Heart right ventricle (tissue), 16 donors: ENCODE measurements at regions not wholly inside any gene's neighbourhood (a gene's known extent, or its start where the extent isn't known, plus 50 kb on each side); places are given as distances from the start of the nearest gene placed in this dataset.
A peak's percentile ranks its signal among the peaks of the same experiment; 100 is the strongest.

ENCODE experiments used
- ATAC-seq, 8 donors: fragments of 200-7000 bp; cut with Tn5 transposase; one replicate each; pipeline ENCODE4 v1.9.1; 2020; ENCODE audit warnings: mild to moderate bottlenecking in 8 of 8, moderate library complexity in 8 of 8, moderate number of reproducible peaks in 1 of 8
- DNase-seq, 2 donors: peaks; one replicate each; pipeline ENCODE4 v3.0.0-alpha.2; 2020
- H3K27ac ChIP-seq, 10 donors: fragments of 200-600 bp; sonication (generic) in 2 of 10; one replicate each; pipeline versions ENCODE4 v1.5.0 to v1.8.0; 2020 to 2022; ENCODE audit warnings: mild to moderate bottlenecking in 3 of 10
- H3K27me3 ChIP-seq, 7 donors: fragments of 200-600 bp; one replicate each; pipeline ENCODE4 v1.8.0; 2021 to 2022; ENCODE audit warnings: mild to moderate bottlenecking in 2 of 7
- H3K36me3 ChIP-seq, 9 donors: fragments of 200-600 bp; sonication (generic) in 1 of 9; one replicate each; pipeline versions ENCODE4 v1.5.0 to v1.8.0; 2020 to 2022; ENCODE audit warnings: mild to moderate bottlenecking in 2 of 9
- H3K4me1 ChIP-seq, 9 donors: fragments of 200-600 bp; sonication (generic) in 1 of 9; one replicate each; pipeline versions ENCODE4 v1.5.0 to v1.8.0; 2020 to 2022; ENCODE audit warnings: mild to moderate bottlenecking in 4 of 9
- H3K4me3 ChIP-seq, 10 donors: fragments of 200-600 bp; sonication (generic) in 2 of 10; one replicate each; pipeline versions ENCODE4 v1.5.0 to v1.8.0; 2020 to 2022; ENCODE audit warnings: mild to moderate bottlenecking in 7 of 10, moderate library complexity in 2 of 10
- H3K9me3 ChIP-seq, 11 donors: fragments of 200-600 bp in 10 of 11; sonication (generic) in 2 of 11; one replicate each; pipeline versions ENCODE4 v1.5.0 to v1.8.0; 2013 to 2022; ENCODE audit warnings: mild to moderate bottlenecking in 2 of 11, control low read depth in 1 of 11, moderate library complexity in 1 of 11
- WGBS, 2 donors: extraction: QIAGEN DNeasy Blood & Tissue Kit; methylation state at CpG; one replicate each; pipeline ENCODE4 v1.1.7; 2013; ENCODE audit warnings: inconsistent platforms in 1 of 2; 5-methylcytosine and 5-hydroxymethylcytosine counted together
- intact Hi-C, 10 donors: fragments of 100-400 bp; cut with DNase I; formaldehyde crosslinking; loops; one replicate each; pipeline versions ENCODE4 v1.11.1 to v1.14.2; 2022
- TF ChIP-seq, protein P1 (sequence below), 9 donors: fragments of 200-600 bp; sonication (generic) in 2 of 9; IDR thresholded peaks; one replicate each; pipeline versions ENCODE4 v1.5.0 to v1.8.0; 2021 to 2022; ENCODE audit warnings: antibody characterized with exemption in 9 of 9, mild to moderate bottlenecking in 5 of 9, moderate library complexity in 1 of 9
- donor health status: Arrhythmogenic right ventricular cardiomyopathy.
- donor health status: ischemic (EF 13 %, LVEDD 7.1; RV severe dilation, severe dysfunction).
- donor health status: healthy with polysubstance abuse.
- donor health status: DM: no; HTN: yes; CAD: no.
- donor health status: DM: no; HTN: no; CAD: no.
- donor health status: ischemic (EF 25% LVEDD 6.9; RV normal size, moderate dysfunction).
- donor health status: ischemic (EF 25% LVEDD 5.7; RV mildly dilated, moderate dysfunction).
- donor health status: healthy.
- donor health status: DM: yes; HTN: yes; CAD: no.
- donor health status: Ischemic cardiomyopathy.
- donor health status: ischemic (EF 35%, LVEDD 5.7; RV mildly dilated, moderate dysfunction).
- donor health status: nonischemic (EF 11% LVEDD 7.7; RV severe dilation, severe dysfunction).
- donor health status: DM: yes; HTN: yes; CAD: no.
- donor health status: PGD.
- donor health status: ischemic (EF 29% LVEDD 5.4; RV normal size, mild dysfunction).
- donor health status: nonischemic (EF 23%, LVEDD 6.1; RV moderate dilation, normal function).

DNA sequence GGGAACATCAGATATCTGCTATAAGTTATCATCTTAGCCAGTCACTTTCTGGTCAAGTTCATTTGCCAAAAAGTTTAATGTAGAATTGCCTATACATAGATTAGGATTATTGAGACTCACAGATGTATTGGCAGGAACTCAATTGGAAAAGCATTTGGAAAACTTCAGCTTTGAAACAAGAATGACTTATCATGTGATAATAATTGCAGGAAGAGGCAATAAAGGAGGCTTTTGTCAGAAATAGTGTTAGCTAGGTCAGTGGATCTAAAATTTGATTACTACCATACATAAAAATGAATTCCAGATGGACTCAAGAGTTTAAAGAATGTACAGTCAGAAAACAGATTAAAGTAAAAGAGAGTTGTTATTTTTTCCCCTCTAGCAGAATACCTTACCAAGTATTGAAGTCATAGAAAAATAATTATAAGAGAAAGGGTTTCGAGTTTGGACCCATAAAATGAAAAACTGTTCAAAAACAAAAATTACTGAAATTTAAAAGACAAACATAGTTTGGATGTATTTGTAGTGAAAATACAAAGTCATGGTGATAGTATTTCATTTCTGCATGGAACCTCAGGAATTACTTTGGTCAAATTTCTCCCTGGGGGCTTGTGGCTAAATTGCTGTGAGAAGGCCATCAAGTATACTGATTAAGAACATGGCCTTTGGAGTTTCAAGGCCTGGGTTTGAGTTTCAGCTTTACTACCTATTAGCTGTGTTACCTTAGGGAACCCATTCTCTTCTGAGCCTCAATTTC lies 159.9 kb downstream of the TMEM38B start:
- peaks cover 0 to 4% (median 0%) of the 10 kb centered on the region in 11 donors for H3K9me3 ChIP-seq
- TF ChIP-seq, protein P1, sequence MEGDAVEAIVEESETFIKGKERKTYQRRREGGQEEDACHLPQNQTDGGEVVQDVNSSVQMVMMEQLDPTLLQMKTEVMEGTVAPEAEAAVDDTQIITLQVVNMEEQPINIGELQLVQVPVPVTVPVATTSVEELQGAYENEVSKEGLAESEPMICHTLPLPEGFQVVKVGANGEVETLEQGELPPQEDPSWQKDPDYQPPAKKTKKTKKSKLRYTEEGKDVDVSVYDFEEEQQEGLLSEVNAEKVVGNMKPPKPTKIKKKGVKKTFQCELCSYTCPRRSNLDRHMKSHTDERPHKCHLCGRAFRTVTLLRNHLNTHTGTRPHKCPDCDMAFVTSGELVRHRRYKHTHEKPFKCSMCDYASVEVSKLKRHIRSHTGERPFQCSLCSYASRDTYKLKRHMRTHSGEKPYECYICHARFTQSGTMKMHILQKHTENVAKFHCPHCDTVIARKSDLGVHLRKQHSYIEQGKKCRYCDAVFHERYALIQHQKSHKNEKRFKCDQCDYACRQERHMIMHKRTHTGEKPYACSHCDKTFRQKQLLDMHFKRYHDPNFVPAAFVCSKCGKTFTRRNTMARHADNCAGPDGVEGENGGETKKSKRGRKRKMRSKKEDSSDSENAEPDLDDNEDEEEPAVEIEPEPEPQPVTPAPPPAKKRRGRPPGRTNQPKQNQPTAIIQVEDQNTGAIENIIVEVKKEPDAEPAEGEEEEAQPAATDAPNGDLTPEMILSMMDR (IDR thresholded peaks at IDR 0.05): no peak
- H3K4me3 ChIP-seq: no peak overlapping the region
- no peak overlapping the region for H3K27ac ChIP-seq
- no peaks in the 10 kb centered on the region for H3K36me3 ChIP-seq
- intact Hi-C loops: no loop called here
- DNase-seq (no peak), ATAC-seq (no peak)
- WGBS, 2 donors: 81 to 88% methylated on average over 1 of the region's 1 CpG
- no peaks in the 10 kb centered on the region for H3K27me3 ChIP-seq
- H3K4me1 ChIP-seq: peaks cover 0 to under 1% (median 0%) of the 10 kb centered on the region in 9 donors

DNA sequence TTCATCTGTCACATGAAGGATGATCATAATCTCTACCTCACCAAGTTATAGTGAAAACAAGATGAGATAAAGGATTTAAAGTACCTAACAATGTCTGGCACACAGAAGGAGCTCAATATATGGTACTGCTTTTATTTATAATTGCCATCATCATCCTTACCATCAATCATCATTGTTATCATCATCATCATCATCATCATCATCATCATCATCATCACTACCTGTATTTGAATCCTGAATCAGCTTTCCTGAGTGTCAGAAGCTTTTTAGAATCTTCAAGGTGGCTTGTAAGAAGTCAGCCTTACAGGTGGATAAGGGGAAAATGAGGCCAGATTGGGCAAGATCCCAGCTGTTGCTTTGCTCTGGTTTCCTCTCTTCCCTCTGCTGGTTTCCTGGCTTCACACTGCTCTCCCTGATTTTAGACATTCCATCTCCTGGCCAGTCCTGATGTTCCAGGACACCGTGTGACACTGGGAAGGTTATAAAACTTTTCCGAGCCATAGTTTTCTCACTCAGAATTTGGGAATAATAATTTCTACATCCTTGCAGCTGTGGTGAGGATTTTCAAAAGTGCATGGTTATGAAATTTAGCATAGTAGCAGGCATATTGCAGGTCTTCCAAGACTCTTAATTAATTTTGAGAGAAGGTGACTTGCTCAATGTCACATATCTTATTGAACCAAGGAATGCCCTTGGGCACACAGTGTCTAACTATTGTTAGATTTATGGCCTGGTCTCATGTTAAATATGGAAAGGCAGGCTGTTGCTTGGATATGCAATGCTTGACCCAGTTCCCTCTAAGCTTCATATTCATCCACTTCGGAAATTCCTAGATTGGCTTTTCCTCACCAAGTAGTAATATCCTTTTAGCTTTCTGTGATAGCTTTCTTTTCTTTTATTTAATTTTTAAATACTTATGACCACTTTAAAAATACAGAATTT lies 160.7 kb downstream of the TMEM38B start:
- no peak overlapping the region for H3K27ac ChIP-seq
- peak in 1 of 8 donors; percentile 61 for ATAC-seq
- H3K27me3 ChIP-seq: no peaks in the 10 kb centered on the region
- TF ChIP-seq, protein P1 (IDR thresholded peaks at IDR 0.05): no peak
- intact Hi-C loops: no loop called here
- no peak for DNase-seq
- no peaks in the 10 kb centered on the region for H3K36me3 ChIP-seq
- WGBS, 2 donors: 63 to 82% methylated on average over 3 of the region's 3 CpGs
- no peak overlapping the region for H3K4me3 ChIP-seq
- H3K9me3 ChIP-seq: peaks cover 0 to 8% (median 0%) of the 10 kb centered on the region in 11 donors
- H3K4me1 ChIP-seq: peaks cover 0 to 5% (median 0%) of the 10 kb centered on the region in 9 donors

DNA sequence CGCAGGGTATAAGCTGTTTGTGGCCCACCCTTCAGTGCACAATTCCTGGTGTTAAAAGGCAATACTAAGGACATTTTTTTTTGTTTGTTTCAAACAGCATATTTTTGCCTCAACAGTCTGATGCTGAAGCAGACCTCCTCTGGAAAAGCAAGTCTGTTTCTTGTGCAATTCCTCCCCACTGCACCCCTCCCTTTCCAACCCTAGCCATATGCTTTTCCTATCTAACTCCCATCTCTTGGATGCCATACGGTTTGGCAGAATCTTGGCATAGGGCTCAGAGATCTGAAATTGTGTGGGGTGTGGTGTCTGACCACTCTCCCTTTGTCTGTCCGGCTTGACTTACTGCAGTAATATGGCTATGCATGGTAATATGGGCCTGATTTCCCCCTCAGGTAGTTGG lies 161.6 kb downstream of the TMEM38B start:
- Histone ChIP-seq H3K4me1 (peaks cover 0 to 5% (median 0%) of the 10 kb centered on the region in 9 donors), H3K27ac (no peak overlapping the region), H3K36me3 (no peaks in the 10 kb centered on the region), H3K4me3 (no peak overlapping the region), H3K9me3 (peaks cover 0 to 8% (median 0%) of the 10 kb centered on the region in 11 donors), H3K27me3 (no peaks in the 10 kb centered on the region)
- intact Hi-C loops: no loop called here
- WGBS, 2 donors: 87 to 89% methylated on average over 3 of the region's 3 CpGs
- ATAC-seq: no peak
- DNase-seq: no peak
- TF ChIP-seq, protein P1 (IDR thresholded peaks at IDR 0.05): no peak

DNA sequence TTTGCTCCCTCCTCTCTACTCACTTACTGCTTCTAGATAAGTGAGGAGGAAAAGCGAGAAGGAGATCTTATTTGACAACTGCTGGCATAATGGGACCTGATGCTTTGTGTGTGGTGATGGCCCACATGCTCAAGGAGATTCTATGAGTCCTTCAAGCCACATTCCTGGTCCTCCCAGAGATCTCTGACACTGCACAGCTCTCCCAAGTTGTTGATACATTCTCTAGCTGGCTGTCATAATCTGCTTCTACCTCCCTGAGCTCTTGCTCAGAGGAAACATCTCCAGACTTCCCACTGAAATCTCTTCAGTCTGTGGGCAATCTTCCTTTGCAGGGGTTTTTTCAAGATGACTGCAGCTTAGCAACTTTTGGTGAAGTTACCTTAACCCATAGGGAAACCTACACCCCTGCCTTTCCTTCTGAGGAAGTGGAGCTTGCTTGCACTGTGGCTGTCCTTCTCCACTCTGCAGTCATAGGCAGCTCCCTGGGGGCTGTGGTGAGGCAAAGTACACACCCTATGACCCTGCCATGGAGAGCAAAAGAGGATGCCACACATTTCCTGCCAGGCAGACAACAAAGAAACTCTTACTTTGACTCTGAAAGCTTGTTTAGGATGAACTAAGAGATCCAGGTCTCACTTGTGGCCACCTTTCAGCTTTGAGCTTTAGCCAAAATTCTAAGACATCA lies 163.8 kb downstream of the TMEM38B start:
- Histone ChIP-seq H3K4me1 (peaks cover 0 to 5% (median 0%) of the 10 kb centered on the region in 9 donors), H3K36me3 (no peaks in the 10 kb centered on the region), H3K9me3 (peaks cover 0 to 4% (median 0%) of the 10 kb centered on the region in 11 donors), H3K27ac (no peak overlapping the region), H3K27me3 (no peaks in the 10 kb centered on the region), H3K4me3 (no peak overlapping the region)
- ATAC-seq: no peak
- WGBS, 2 donors: 50 to 77% methylated on average over 1 of the region's 1 CpG
- TF ChIP-seq, protein P1 (IDR thresholded peaks at IDR 0.05): no peak
- DNase-seq: no peak
- intact Hi-C loops: no loop called here
